D341Med (cell line): ENCODE measurements at regions not wholly inside any gene's neighbourhood (a gene's known extent, or its start where the extent isn't known, plus 50 kb on each side); places are given as distances from the start of the nearest gene placed in this dataset.

Source experiments
- DNase-seq: peaks from one replicate; pipeline ENCODE4 v3.0.0; 2012; ENCODE audit warnings: low spot score

GRCh38 chr4:155514628-155515027 lies 137.9 kb upstream of the MAP9 start:
- DNase-seq: no peak

GRCh38 chr4:155512817-155513216 lies 136.1 kb upstream of the MAP9 start:
- DNase-seq: no peak

- DNase-seq: no peak
These were observed 135.3 kb upstream of the MAP9 start for GRCh38 chr4:155512046-155512445.

DNA sequence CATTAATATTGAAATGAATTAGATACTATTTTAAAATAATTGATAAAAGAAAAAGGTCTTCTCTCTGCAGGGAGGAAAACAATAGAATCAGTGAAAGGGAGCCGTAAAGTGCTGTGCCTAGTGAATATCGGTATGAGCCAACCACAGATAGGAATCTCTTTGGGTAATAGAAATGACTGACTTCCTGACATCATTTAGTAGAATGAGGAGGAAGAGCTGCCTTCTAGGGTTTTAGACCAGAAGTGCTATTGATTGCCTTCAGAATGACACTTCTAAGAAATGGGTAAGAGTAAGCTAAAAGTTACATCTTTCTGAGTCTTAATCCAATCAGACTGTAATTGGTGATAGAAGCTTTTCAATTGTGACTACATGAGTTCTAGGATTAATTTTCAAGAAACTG lies 134.0 kb upstream of the MAP9 start:
- no peak for DNase-seq

DNA sequence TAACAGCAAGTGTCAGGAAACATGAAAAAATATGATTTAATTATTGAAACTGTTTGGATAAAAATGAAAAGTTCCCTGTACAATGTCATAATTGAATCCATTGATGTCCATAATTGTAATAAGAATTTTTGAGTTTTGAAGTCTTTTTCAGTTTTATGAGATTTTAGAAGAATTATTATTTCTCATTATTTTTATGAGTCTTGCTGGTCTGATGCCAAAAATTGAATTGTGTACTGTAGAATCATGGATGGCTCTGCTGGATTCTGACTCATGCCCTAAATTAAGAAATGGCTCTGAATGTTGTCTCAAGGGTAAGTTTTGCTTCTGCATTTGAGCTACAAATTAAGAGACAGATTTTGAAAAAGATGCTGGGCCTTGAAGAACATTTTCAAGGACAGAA lies 132.8 kb upstream of the MAP9 start:
- DNase-seq: no peak

DNA sequence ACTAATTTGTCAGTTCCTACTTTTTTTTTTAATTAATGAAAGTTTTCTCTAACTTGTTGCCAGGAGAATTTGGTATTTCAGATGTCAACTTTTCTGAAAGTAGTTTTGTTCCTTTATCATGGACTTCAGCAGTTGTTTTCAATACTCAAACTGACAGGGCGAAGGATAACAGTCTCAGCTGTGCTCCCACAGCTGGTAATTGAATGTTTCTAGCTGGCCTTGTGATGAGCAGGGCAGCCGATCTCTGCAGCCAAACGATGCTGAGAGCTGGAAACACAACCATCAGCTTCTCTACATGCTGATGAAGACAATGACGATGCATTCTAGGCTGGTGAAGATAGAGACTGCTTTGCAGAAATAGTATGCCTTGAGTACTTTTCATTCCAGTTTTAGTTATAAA lies 130.0 kb upstream of the MAP9 start:
- DNase-seq: no peak

GRCh38 chr4:155505321-155505720 lies 128.6 kb upstream of the MAP9 start:
- no peak for DNase-seq

DNA sequence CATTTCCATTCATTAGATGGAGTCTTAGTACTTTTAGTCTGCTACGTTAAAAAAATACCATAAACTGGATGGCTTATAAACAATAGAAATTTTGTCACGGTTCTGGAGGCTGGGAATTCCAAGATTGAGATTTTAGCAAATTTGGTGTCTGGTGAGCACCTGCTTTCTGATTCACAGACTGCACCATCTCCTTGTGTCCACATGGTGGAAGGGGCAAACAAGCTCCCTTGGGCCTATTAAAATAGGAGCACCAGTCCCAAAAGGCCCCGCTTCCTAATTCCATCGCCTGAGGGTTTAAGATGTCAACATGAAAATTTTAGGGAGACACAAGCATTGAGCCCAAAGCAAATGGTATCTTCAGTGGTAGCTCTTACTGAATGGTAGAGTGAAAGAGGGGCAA lies 120.5 kb upstream of the MAP9 start:
- no peak for DNase-seq

DNA sequence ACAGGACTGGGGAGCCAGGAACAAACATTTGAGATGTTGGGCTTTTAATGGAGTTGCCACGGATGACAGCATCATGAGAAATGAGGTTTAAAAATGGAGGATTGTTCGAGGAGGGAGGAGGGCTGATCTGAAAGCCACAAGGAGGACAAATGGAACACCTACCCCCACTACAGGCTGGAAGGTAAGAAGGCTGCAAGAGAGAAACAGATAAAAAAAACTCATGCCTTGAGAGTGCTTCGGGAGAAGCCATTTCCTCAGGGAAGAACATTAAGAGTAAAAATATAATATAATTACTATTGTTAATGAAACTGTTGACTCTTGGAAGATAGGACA lies 119.5 kb upstream of the MAP9 start:
- no peak for DNase-seq

- DNase-seq: no peak
These were observed 119.0 kb upstream of the MAP9 start for GRCh38 chr4:155495572-155496293.

- no peak for DNase-seq
These were observed 117.4 kb upstream of the MAP9 start for GRCh38 chr4:155494037-155494718.

GRCh38 chr4:155491336-155492120 lies 114.8 kb upstream of the MAP9 start:
- DNase-seq: no peak

DNA sequence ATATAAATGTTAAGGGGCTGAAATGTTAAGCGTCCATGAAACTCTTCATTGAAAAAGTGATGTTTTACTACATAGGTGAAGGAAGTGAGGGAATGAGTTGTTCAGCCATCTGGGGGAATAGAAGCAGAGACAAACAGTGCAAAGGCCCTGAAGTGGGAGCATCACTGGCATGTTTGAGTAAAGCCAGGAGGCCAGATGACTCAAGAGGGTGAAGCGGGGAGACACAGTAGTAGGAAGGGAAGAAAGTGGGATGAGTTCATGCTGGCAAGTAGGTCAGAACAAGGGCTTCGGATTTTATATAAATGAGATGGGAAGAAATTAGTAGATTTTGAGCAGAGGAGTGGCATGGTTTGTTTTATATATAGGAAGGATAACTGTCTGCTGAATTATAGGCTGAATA lies 112.5 kb upstream of the MAP9 start:
- no peak for DNase-seq

- DNase-seq: no peak
These were observed 111.9 kb upstream of the MAP9 start for GRCh38 chr4:155488691-155489090.

DNA sequence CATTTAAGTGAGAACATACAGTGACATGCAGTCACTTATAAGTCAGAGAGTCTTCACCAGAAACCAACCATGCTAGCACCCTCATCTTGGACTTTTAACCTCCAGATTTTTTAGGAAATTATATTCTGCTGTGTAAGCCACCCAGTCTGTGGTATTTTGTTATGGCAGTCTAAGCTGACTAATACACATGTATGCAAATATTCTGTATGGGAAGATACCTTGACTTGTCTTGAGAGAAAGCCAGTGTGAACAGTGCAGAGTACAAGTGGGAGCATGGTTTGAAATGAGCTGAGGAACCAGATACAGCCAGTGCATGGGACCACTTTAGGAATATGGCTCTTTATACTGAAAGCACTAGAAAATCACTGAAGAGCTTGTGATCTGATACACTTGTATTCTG lies 110.4 kb upstream of the MAP9 start:
- no peak for DNase-seq

DNA sequence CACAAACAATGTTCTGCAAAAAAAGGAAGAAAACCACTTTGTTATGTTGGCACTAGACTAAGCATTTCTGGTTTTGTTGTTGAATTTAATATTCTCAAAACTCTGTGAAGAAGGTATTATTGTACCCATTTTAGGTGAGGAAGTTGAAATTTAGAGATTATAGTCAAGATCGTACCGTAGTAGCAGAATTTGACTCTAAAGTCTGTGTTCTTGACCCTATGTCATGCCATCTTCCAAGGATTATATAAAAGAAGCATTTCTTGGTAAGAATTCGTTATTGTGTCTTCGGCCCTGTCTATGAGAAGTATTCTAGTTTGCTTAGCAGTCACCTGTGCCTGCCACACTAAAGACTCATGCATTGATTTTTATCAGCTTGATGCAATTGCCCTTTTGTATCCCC lies 104.4 kb upstream of the MAP9 start:
- DNase-seq: no peak

DNA sequence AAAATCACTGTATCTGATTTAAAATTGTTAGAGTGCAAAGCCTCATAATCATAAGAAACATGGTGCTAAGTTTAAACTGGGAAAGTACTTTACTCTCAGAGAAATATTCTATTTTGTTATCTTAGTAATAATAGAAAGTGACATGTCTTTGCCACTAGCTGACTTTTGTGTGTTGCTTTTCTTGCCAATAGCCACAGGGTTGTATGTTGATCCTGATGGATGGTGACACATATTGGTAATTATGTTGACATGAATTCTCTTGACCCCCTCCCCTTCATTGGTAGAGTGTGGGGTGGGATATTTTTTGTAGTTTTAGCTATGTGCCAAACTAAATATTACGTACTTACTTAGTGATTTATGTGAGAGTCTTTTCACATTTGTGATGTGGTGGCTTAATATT lies 103.1 kb upstream of the MAP9 start:
- no peak for DNase-seq

- no peak for DNase-seq
These were observed 101.6 kb upstream of the MAP9 start for GRCh38 chr4:155478336-155478835.

DNA sequence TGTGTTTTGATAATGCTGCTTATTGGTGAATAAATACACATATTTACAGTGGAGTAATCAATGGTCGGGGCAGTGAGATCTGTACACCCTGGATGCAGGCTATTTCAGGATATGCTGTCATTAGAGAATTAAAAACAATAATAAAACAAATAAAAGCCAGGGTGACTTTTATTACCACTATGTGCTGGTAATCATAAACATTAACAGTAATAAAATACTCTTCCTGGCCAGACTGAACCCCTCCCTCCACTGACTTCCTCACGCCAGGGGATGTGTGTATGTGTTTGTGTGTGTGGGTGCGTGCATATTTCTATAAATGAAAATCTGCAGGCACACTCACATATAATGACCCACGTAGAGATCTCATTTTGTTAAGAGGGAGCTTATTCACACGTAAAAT lies 98.0 kb upstream of the MAP9 start:
- DNase-seq: no peak

DNA sequence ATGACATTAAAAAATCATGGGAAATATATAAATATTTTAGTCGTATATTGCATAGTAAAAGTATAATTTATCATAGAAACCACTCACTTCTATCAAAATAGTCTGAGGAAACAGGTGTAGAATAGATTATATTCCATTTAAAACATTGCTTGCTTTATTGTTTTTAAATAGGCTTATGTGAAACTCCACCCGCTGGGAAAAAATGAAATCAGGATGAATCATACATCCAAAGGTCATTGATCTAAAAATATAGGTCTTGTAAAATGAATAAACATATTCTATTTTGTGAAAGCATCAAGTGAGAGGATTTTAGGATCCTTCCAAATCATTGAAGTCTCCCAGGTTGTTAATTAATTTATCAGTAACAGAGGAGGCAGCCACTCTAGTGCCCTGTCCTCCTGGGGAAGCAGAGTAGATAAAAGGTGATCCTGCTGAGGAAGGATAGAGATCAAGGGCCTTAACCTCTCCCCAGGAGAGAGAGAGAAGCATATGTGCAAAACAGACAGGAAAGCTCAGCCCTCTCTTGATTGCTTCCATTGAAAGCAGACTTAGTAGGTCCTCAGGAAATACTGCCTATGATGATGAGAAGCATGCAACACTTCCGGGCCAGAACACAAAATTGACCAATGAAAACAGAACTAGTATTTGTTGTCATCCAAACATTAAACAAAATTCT lies 96.8 kb upstream of the MAP9 start:
- no peak for DNase-seq

- DNase-seq: no peak
These were observed 91.5 kb upstream of the MAP9 start for GRCh38 chr4:155468282-155468681.

- DNase-seq: no peak
These were observed 73.9 kb upstream of the MAP9 start for GRCh38 chr4:155450676-155451075.

DNA sequence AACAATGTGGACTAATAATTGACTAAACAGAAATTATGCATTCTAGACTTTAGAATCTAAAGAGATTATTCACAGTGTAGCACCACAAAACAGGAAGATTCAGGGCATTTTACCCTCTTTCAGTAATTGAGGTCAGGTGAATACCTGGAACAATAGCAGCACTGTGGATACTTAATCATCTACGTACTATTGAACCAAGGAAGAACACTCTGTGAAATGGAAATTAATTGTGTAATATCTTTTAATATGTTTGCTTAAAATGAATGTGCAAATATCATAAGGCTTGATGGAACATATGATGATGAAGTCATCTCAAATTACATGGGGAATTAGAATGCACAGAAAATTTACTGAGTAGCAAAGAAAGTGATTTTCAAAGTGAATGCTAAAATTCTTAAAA lies 68.5 kb upstream of the MAP9 start:
- DNase-seq: no peak
